OCI-LY7 (cell line): ENCODE measurements at regions not wholly inside any gene's neighbourhood (a gene's known extent, or its start where the extent isn't known, plus 50 kb on each side); places are given as distances from the start of the nearest gene placed in this dataset.

Experiments used
- BruUV-seq: library from RNA; stranded (reverse); fragments of 400-500 nt; replicated peaks from 2 replicates; lab custom pipeline; 2021; lab: Mats Ljungman, UMichigan
- CTCF ChIA-PET: fragments of 300-600 bp; sonication (Branson Sonifier 250); formaldehyde crosslinking; loops from one replicate; lab custom pipeline; 2022; ENCODE audit warnings: antibody characterized with exemption; ENCODE audit not compliant: unreplicated experiment; lab: Charles Lee
- POLR2A ChIA-PET: fragments of 300-600 bp; sonication (Branson Sonifier 250); formaldehyde crosslinking; loops from one replicate; lab custom pipeline; 2022; ENCODE audit warnings: antibody characterized with exemption; lab: Charles Lee
- DNase-seq: peaks from one replicate; pipeline ENCODE4 v3.0.0-alpha.2; 2015; ENCODE audit warnings: low spot score
- H2AFZ ChIP-seq: fragments of 200-600 bp; sonication (generic), shearing (Covaris generic); 2 replicates; pipeline ENCODE4 v1.6.1; 2014; ENCODE audit warnings: mild to moderate bottlenecking, antibody characterized with exemption, low read length, moderate library complexity
- H3K27ac ChIP-seq: fragments of 200-600 bp; sonication (generic); 2 replicates; pipeline ENCODE4 v1.5.1; 2014; ENCODE audit warnings: mixed run types, low read depth, mild to moderate bottlenecking, moderate library complexity, low read length, inconsistent platforms; ENCODE audit not compliant: poor library complexity, severe bottlenecking
- H3K36me3 ChIP-seq: fragments of 200-600 bp; sonication (generic); 2 replicates; pipeline ENCODE4 v1.6.1; 2014; ENCODE audit warnings: mild to moderate bottlenecking, antibody characterized with exemption, low read length, moderate library complexity, mixed read lengths; ENCODE audit not compliant: insufficient read depth
- H3K4me1 ChIP-seq: fragments of 200-600 bp; sonication (generic); 2 replicates; pipeline ENCODE4 v1.5.1; 2014; ENCODE audit warnings: mild to moderate bottlenecking, low read length; ENCODE audit not compliant: insufficient read depth, poor library complexity, severe bottlenecking
- H3K4me2 ChIP-seq: fragments of 200-600 bp; sonication (generic); 2 replicates; pipeline ENCODE4 v1.6.1; 2014; ENCODE audit warnings: mild to moderate bottlenecking, low read length
- H3K4me3 ChIP-seq: fragments of 200-600 bp; sonication (generic); 2 replicates; pipeline ENCODE4 v1.5.1; 2014; ENCODE audit warnings: mild to moderate bottlenecking, low read depth, low read length; ENCODE audit not compliant: poor library complexity, severe bottlenecking
- H3K79me2 ChIP-seq: fragments of 200-600 bp; sonication (generic); 2 replicates; pipeline ENCODE4 v1.6.1; 2016; ENCODE audit warnings: low read depth, mild to moderate bottlenecking, low read length, moderate library complexity, mixed read lengths; ENCODE audit not compliant: insufficient read depth
- H3K9me2 ChIP-seq: fragments of 200-600 bp; sonication (generic); 2 replicates; pipeline ENCODE4 v1.6.1; 2016; ENCODE audit warnings: mild to moderate bottlenecking, low read length, mixed read lengths; ENCODE audit not compliant: insufficient read depth
- H3K9me3 ChIP-seq: fragments of 200-600 bp; sonication (generic); 2 replicates; pipeline ENCODE4 v1.6.1; 2014; ENCODE audit warnings: mild to moderate bottlenecking, mixed run types, low read length, mixed read lengths
- H4K20me1 ChIP-seq: fragments of 200-600 bp; sonication (generic); 2 replicates; pipeline ENCODE4 v1.6.1; 2014; ENCODE audit warnings: mild to moderate bottlenecking, antibody characterized with exemption, low read length, moderate library complexity, mixed read lengths; ENCODE audit not compliant: insufficient read depth
- CTCF ChIP-seq: fragments of 200-600 bp; sonication (generic); conservative IDR thresholded peaks from 2 replicates; pipeline ENCODE4 v1.5.1; 2014; ENCODE audit warnings: mild to moderate bottlenecking, antibody characterized with exemption, low read length, moderate library complexity, mixed read lengths
- EZH2phosphoT487 ChIP-seq: fragments of 200-600 bp; sonication (generic); IDR thresholded peaks from 2 replicates; pipeline ENCODE4 v1.6.1; 2018; ENCODE audit warnings: low read depth, borderline replicate concordance, mild to moderate bottlenecking, mixed run types, antibody characterized with exemption, low read length, moderate library complexity, mixed read lengths
- intact Hi-C: fragments of 100-400 bp; cut with micrococcal nuclease; formaldehyde crosslinking; loops from one replicate; pipeline ENCODE4 v1.10.0; 2022; ENCODE audit not compliant: unreplicated experiment

GRCh38 chr7:19336836-19337383 is 191.7 kb upstream of the FERD3L start:
- BruUV-seq = no TSS peak
- Histone ChIP-seq H3K9me2 (no peaks in the 10 kb centered on the region), H3K36me3 (no peaks in the 10 kb centered on the region), H2AFZ (no peak overlapping the region), H3K4me2 (no peak overlapping the region), H3K9me3 (no peaks in the 10 kb centered on the region), H3K4me3 (no peak overlapping the region), H4K20me1 (no peaks in the 10 kb centered on the region), H3K27ac (no peak overlapping the region), H3K4me1 (no peaks in the 10 kb centered on the region), H3K79me2 (no peaks in the 10 kb centered on the region)
- TF ChIP-seq CTCF (no peak), EZH2phosphoT487 (no peak)
- intact Hi-C loops = no loop called here
- POLR2A ChIA-PET = no interaction called here
- CTCF ChIA-PET = no interaction called here
- no peak for DNase-seq

GRCh38 chr7:19333706-19334105 is 188.5 kb upstream of the FERD3L start:
- POLR2A ChIA-PET = no interaction called here
- H3K27ac ChIP-seq = no peak overlapping the region
- no peaks in the 10 kb centered on the region for H3K79me2 ChIP-seq
- intact Hi-C loops = no loop called here
- TF ChIP-seq EZH2phosphoT487 = no peak
- no peak for TF ChIP-seq CTCF
- no TSS peak for BruUV-seq
- no peak overlapping the region for H2AFZ ChIP-seq
- H3K4me3 ChIP-seq = no peak overlapping the region
- H3K9me3 ChIP-seq = no peaks in the 10 kb centered on the region
- no peaks in the 10 kb centered on the region for H3K9me2 ChIP-seq
- CTCF ChIA-PET = no interaction called here
- H3K36me3 ChIP-seq = no peaks in the 10 kb centered on the region
- no peaks in the 10 kb centered on the region for H4K20me1 ChIP-seq
- H3K4me1 ChIP-seq = no peaks in the 10 kb centered on the region
- no peak overlapping the region for H3K4me2 ChIP-seq
- no peak for DNase-seq

GRCh38 chr7:19327018-19327417 is 181.8 kb upstream of the FERD3L start:
- ChIA-PET CTCF (no interaction called here), POLR2A (interaction anchor here (0.5 to 0.6 kb wide), 2 partner anchors 22 to 25 kb away, joined by 3 to 5 read pairs; no protein-coding TSS in a partner anchor)
- Histone ChIP-seq H3K27ac (no peak overlapping the region), H3K4me2 (no peak overlapping the region), H3K4me1 (no peaks in the 10 kb centered on the region), H3K36me3 (no peaks in the 10 kb centered on the region), H4K20me1 (no peaks in the 10 kb centered on the region), H3K79me2 (no peaks in the 10 kb centered on the region), H2AFZ (no peak overlapping the region), H3K9me2 (no peaks in the 10 kb centered on the region), H3K4me3 (no peak overlapping the region), H3K9me3 (no peaks in the 10 kb centered on the region)
- intact Hi-C loops = no loop called here
- TF ChIP-seq CTCF (no peak), EZH2phosphoT487 (no peak)
- no peak for DNase-seq
- no TSS peak for BruUV-seq
